ENCODE measurements at regions not wholly inside any gene's neighbourhood (a gene's known extent, or its start where the extent isn't known, plus 50 kb on each side); places are given as distances from the start of the nearest gene placed in this dataset.

- Histone ChIP-seq H2BK12ac (ENCODE audit: low read length in 2 of 2) (no peak overlapping the region), H3K4ac (ENCODE audit: low read depth in 1 of 2, low read length in 2 of 2) (no peak overlapping the region), H3K27me3 (ENCODE audit: control insufficient read depth in 1 of 2, insufficient read depth in 1 of 2, low read length in 2 of 2) (peaks cover 0 to 13% of the 10 kb centered on the region in 2 experiments), H3K4me1 (ENCODE audit: control insufficient read depth, insufficient read depth, low read depth, low read length) (peaks cover 2% of the 10 kb centered on the region), H3K14ac (ENCODE audit: low read length in 2 of 2) (no peak overlapping the region), H3K36me3 (ENCODE audit: control insufficient read depth in 1 of 2, insufficient read depth in 2 of 2, low read depth in 1 of 2, low read length in 2 of 2) (no peaks in the 10 kb centered on the region), H3K9ac (ENCODE audit: low read length) (no peak overlapping the region), H2AFZ (ENCODE audit: low read depth, low read length) (no peak overlapping the region), H4K8ac (ENCODE audit: low read length) (no peak overlapping the region), H2BK5ac (ENCODE audit: low read depth, low read length, poor library complexity, severe bottlenecking) (no peak overlapping the region), H2AK5ac (ENCODE audit: low read length, severe bottlenecking) (no peak overlapping the region), H3K27ac (ENCODE audit: low read length, poor library complexity, severe bottlenecking) (no peak overlapping the region), H2BK15ac (ENCODE audit: low read depth, poor library complexity, severe bottlenecking) (no peak overlapping the region), H4K91ac (ENCODE audit: low read length) (no peak overlapping the region), H3K4me2 (ENCODE audit: low read length, poor library complexity, severe bottlenecking) (no peak overlapping the region), H3K4me3 (ENCODE audit: insufficient read depth in 1 of 2, low read depth in 1 of 2, low read length in 2 of 2) (no peak overlapping the region), H3K18ac (ENCODE audit: low read depth in 1 of 2, low read length in 2 of 2) (no peak overlapping the region), H3K23ac (ENCODE audit: low read length in 2 of 2) (no peak overlapping the region), H3K79me1 (replicated peaks; ENCODE audit: low read length, poor library complexity, severe bottlenecking) (no peaks in the 10 kb centered on the region), H3K9me3 (ENCODE audit: control insufficient read depth, low read length) (no peaks in the 10 kb centered on the region), H2BK120ac (ENCODE audit: low read depth, low read length) (no peak overlapping the region)
- 100% methylated on average over 1 of the region's 2 CpGs for WGBS
- no peak for DNase-seq
These were observed 478.5 kb downstream of the AGTPBP1 start for GRCh38 chr9:85263288-85263687.

GRCh38 chr9:85262333-85262732 is 479.4 kb downstream of the AGTPBP1 start:
- H2BK12ac ChIP-seq (ENCODE audit: low read length in 2 of 2): no peak overlapping the region
- H3K14ac ChIP-seq (ENCODE audit: low read length in 2 of 2): no peak overlapping the region
- no peak overlapping the region for H3K4me3 ChIP-seq (ENCODE audit: insufficient read depth in 1 of 2, low read depth in 1 of 2, low read length in 2 of 2)
- DNase-seq: peak; percentile 54
- H3K4me2 ChIP-seq (ENCODE audit: low read length, poor library complexity, severe bottlenecking): no peak overlapping the region
- H3K18ac ChIP-seq (ENCODE audit: low read depth in 1 of 2, low read length in 2 of 2): no peak overlapping the region
- no peak overlapping the region for H3K4ac ChIP-seq (ENCODE audit: low read depth in 1 of 2, low read length in 2 of 2)
- H3K9me3 ChIP-seq (ENCODE audit: control insufficient read depth, low read length): no peaks in the 10 kb centered on the region
- no peak overlapping the region for H4K8ac ChIP-seq (ENCODE audit: low read length)
- no peak overlapping the region for H3K27ac ChIP-seq (ENCODE audit: low read length, poor library complexity, severe bottlenecking)
- H3K27me3 ChIP-seq (ENCODE audit: control insufficient read depth in 1 of 2, insufficient read depth in 1 of 2, low read length in 2 of 2): peaks cover 0 to 19% of the 10 kb centered on the region in 2 experiments
- H2BK15ac ChIP-seq (ENCODE audit: low read depth, poor library complexity, severe bottlenecking): no peak overlapping the region
- H3K9ac ChIP-seq (ENCODE audit: low read length): no peak overlapping the region
- H4K91ac ChIP-seq (ENCODE audit: low read length): no peak overlapping the region
- H2AK5ac ChIP-seq (ENCODE audit: low read length, severe bottlenecking): no peak overlapping the region
- no CpG with 5 or more reads among the region's 2 CpGs for WGBS
- H2BK120ac ChIP-seq (ENCODE audit: low read depth, low read length): no peak overlapping the region
- no peak overlapping the region for H2BK5ac ChIP-seq (ENCODE audit: low read depth, low read length, poor library complexity, severe bottlenecking)
- no peak overlapping the region for H3K23ac ChIP-seq (ENCODE audit: low read length in 2 of 2)
- no peak overlapping the region for H2AFZ ChIP-seq (ENCODE audit: low read depth, low read length)
- H3K79me1 ChIP-seq (replicated peaks; ENCODE audit: low read length, poor library complexity, severe bottlenecking): no peaks in the 10 kb centered on the region
- peaks cover 4% of the 10 kb centered on the region for H3K4me1 ChIP-seq (ENCODE audit: control insufficient read depth, insufficient read depth, low read depth, low read length)
- H3K36me3 ChIP-seq (ENCODE audit: control insufficient read depth in 1 of 2, insufficient read depth in 2 of 2, low read depth in 1 of 2, low read length in 2 of 2): no peaks in the 10 kb centered on the region

GRCh38 chr9:85260275-85260845 is 481.4 kb downstream of the AGTPBP1 start:
- 62% methylated on average over 2 of the region's 2 CpGs for WGBS
- H3K4me1 ChIP-seq (ENCODE audit: control insufficient read depth, insufficient read depth, low read depth, low read length): peaks cover 4% of the 10 kb centered on the region
- no peak overlapping the region for H4K91ac ChIP-seq (ENCODE audit: low read length)
- H3K23ac ChIP-seq (ENCODE audit: low read length in 2 of 2): no peak overlapping the region
- H3K79me1 ChIP-seq (replicated peaks; ENCODE audit: low read length, poor library complexity, severe bottlenecking): no peaks in the 10 kb centered on the region
- H3K36me3 ChIP-seq (ENCODE audit: control insufficient read depth in 1 of 2, insufficient read depth in 2 of 2, low read depth in 1 of 2, low read length in 2 of 2): no peaks in the 10 kb centered on the region
- DNase-seq: no peak
- no peak overlapping the region for H4K8ac ChIP-seq (ENCODE audit: low read length)
- H3K18ac ChIP-seq (ENCODE audit: low read depth in 1 of 2, low read length in 2 of 2): no peak overlapping the region
- no peak overlapping the region for H3K9ac ChIP-seq (ENCODE audit: low read length)
- H3K9me3 ChIP-seq (ENCODE audit: control insufficient read depth, low read length): no peaks in the 10 kb centered on the region
- no peak overlapping the region for H2AK5ac ChIP-seq (ENCODE audit: low read length, severe bottlenecking)
- no peak overlapping the region for H3K4me2 ChIP-seq (ENCODE audit: low read length, poor library complexity, severe bottlenecking)
- peak overlapping the region; percentile 27 for H2BK120ac ChIP-seq (ENCODE audit: low read depth, low read length)
- peaks cover 0 to 22% of the 10 kb centered on the region in 2 experiments for H3K27me3 ChIP-seq (ENCODE audit: control insufficient read depth in 1 of 2, insufficient read depth in 1 of 2, low read length in 2 of 2)
- no peak overlapping the region for H3K14ac ChIP-seq (ENCODE audit: low read length in 2 of 2)
- no peak overlapping the region for H3K4ac ChIP-seq (ENCODE audit: low read depth in 1 of 2, low read length in 2 of 2)
- H2BK5ac ChIP-seq (ENCODE audit: low read depth, low read length, poor library complexity, severe bottlenecking): no peak overlapping the region
- no peak overlapping the region for H3K27ac ChIP-seq (ENCODE audit: low read length, poor library complexity, severe bottlenecking)
- H3K4me3 ChIP-seq (ENCODE audit: insufficient read depth in 1 of 2, low read depth in 1 of 2, low read length in 2 of 2): no peak overlapping the region
- no peak overlapping the region for H2BK15ac ChIP-seq (ENCODE audit: low read depth, poor library complexity, severe bottlenecking)
- H2AFZ ChIP-seq (ENCODE audit: low read depth, low read length): no peak overlapping the region
- H2BK12ac ChIP-seq (ENCODE audit: low read length in 2 of 2): no peak overlapping the region

- Histone ChIP-seq H3K79me1 (replicated peaks; ENCODE audit: low read length, poor library complexity, severe bottlenecking) (no peaks in the 10 kb centered on the region), H3K36me3 (ENCODE audit: control insufficient read depth in 1 of 2, insufficient read depth in 2 of 2, low read depth in 1 of 2, low read length in 2 of 2) (no peaks in the 10 kb centered on the region), H3K27me3 (ENCODE audit: control insufficient read depth in 1 of 2, insufficient read depth in 1 of 2, low read length in 2 of 2) (peaks cover 0 to 17% of the 10 kb centered on the region in 2 experiments), H3K18ac (ENCODE audit: low read depth in 1 of 2, low read length in 2 of 2) (peak overlapping the region in 1 of 2 experiments; percentile 50), H3K23ac (ENCODE audit: low read length in 2 of 2) (no peak overlapping the region), H2BK5ac (ENCODE audit: low read depth, low read length, poor library complexity, severe bottlenecking) (no peak overlapping the region), H3K4me3 (ENCODE audit: insufficient read depth in 1 of 2, low read depth in 1 of 2, low read length in 2 of 2) (peak overlapping the region in 1 of 2 experiments; percentile 66), H4K91ac (ENCODE audit: low read length) (peak overlapping the region; percentile 61), H3K14ac (ENCODE audit: low read length in 2 of 2) (no peak overlapping the region), H2AFZ (ENCODE audit: low read depth, low read length) (no peak overlapping the region), H3K4me1 (ENCODE audit: control insufficient read depth, insufficient read depth, low read depth, low read length) (peaks cover 4% of the 10 kb centered on the region), H4K8ac (ENCODE audit: low read length) (no peak overlapping the region), H3K4ac (ENCODE audit: low read depth in 1 of 2, low read length in 2 of 2) (no peak overlapping the region), H3K4me2 (ENCODE audit: low read length, poor library complexity, severe bottlenecking) (no peak overlapping the region), H3K9me3 (ENCODE audit: control insufficient read depth, low read length) (no peaks in the 10 kb centered on the region), H2AK5ac (ENCODE audit: low read length, severe bottlenecking) (no peak overlapping the region), H3K27ac (ENCODE audit: low read length, poor library complexity, severe bottlenecking) (no peak overlapping the region), H2BK12ac (ENCODE audit: low read length in 2 of 2) (no peak overlapping the region), H3K9ac (ENCODE audit: low read length) (peak overlapping the region; percentile 68), H2BK120ac (ENCODE audit: low read depth, low read length) (no peak overlapping the region), H2BK15ac (ENCODE audit: low read depth, poor library complexity, severe bottlenecking) (no peak overlapping the region)
- 7% methylated on average over 10 of the region's 10 CpGs for WGBS
- DNase-seq: peak; percentile 88
These were observed 482.9 kb downstream of the AGTPBP1 start for GRCh38 chr9:85258823-85259370.
